Hematopoietic multipotent progenitor cell treated with erythropoietin and hydrocortisone succinate and interleukin-3 and kit ligand, for 15 days (in vitro differentiated cells): ENCODE measurements at regions not wholly inside any gene's neighbourhood (a gene's known extent, or its start where the extent isn't known, plus 50 kb on each side); places are given as distances from the start of the nearest gene placed in this dataset.
"Not testable (repeated sequence)": the region's sequence is repeated elsewhere in the genome, so short reads cannot be mapped to it uniquely, and the experiment has no call there.

Experiments
- DNase-seq: peaks from one replicate; pipeline ENCODE4 v3.0.0-alpha.2; 2015; ENCODE audit warnings: low spot score

GRCh38 chrX:5295004-5295403 lies 933.7 kb downstream of the NLGN4X start:
- no peak for DNase-seq

GRCh38 chrX:5290635-5291034 lies 938.0 kb downstream of the NLGN4X start:
- no peak for DNase-seq

DNA sequence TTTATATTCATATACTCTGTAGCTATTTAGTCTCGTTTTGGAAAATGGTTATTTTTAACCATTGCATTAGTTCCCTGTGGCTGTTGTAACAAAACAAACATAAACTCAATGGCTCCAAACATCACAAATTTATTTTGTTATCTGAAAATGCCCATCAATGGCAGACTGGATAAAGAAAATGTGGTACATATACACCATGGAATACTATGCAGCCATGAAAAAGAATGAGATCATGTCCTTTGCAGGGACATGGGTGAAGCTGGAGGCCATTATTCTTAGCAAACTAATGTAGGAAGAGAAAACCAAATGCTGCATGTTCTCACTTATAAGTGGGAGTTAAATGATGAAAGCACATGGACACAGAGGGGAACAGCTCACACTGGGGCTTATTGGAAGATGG lies 938.7 kb downstream of the NLGN4X start:
- DNase-seq, result not testable (repeated sequence)

DNA sequence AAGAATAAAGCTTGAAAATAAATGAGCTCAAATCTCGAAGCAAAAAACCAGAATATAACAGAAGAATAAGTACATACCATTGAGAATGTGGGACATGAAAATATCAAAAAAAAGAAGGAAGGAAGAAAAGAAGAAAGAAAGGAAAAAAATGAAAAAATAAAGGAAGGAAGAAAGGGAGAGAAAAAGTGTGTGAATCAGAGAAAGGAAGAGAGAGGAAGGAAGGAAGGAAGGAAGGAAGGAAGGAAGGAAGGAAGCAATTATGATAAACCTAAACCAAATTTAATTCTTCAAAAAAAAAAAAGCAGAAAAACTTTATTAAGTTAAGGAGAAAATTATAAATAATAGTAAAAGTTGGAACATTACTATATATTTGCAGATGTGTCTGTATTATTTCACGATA lies 949.8 kb downstream of the NLGN4X start:
- DNase-seq, result no peak

GRCh38 chrX:5265324-5265850 lies 963.3 kb downstream of the NLGN4X start:
- no peak for DNase-seq

DNA sequence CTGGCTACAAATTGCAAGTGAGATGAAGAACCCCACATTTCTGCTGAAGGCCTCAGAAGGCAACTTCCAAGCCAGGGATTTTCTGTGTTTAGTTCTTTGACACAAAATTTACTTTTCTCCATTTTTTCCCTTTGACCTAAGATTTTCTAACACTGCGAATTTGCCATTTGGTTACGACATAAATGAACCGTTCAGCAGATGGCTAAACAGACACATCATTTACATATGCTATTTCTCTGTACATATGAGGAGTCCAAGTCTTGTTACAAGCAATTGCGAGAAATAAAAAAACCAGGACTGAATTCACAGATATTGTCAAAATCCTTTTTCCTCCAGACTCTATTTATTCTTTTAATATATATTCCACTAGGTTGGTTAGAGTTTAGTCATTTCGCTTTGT lies 978.6 kb downstream of the NLGN4X start:
- DNase-seq, result no peak

GRCh38 chrX:5242091-5242790 lies 986.4 kb downstream of the NLGN4X start:
- DNase-seq, result no peak

DNA sequence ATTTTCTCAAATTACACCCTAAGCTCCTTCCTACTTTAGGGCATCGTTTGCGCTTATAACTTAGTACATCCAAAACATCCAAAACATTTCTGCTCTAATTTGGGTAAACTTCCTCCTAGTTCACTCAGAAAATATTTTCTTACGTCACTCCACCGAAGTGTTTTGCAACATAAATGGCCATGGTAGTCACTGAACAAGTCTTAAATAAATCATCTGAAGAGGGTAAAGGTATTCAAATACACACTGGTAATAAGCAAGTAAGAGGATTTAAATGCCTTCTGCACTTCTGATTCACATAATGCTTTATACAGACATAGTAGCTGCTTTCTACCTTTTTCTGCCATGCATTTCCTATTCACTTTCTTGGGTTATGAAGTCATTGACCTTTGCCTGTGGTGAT lies 991.9 kb downstream of the NLGN4X start:
- no peak for DNase-seq

GRCh38 chrX:5236096-5236495 lies 992.6 kb downstream of the NLGN4X start:
- DNase-seq, result no peak

DNA sequence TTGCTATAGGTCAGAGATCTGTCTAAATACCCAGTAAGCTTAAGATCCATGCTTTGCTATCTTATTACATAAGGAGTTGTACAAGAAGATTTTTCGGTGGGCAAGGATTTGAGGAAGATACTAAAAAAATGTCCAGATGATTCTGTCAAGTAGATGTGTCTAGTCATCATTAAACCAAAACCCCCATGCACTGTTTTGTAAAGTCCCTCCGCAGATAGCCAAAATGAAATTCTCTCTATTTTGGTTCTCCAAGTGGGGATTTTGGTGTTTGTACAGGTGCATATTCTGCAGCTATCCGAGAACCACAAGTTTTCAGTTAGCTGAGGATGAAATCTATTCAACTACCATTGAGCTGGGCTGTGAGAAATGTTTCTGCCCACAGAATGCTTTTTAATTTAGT lies 994.8 kb downstream of the NLGN4X start:
- DNase-seq, result no peak

- DNase-seq, result no peak
Observed at GRCh38 chrX:5220421-5220820, 1008.2 kb downstream of the NLGN4X start.

GRCh38 chrX:5194806-5195205 lies 1033.9 kb downstream of the NLGN4X start:
- DNase-seq, result no peak

GRCh38 chrX:5180135-5180741 lies 1048.4 kb downstream of the NLGN4X start:
- DNase-seq, result no peak

GRCh38 chrX:5176766-5177165 lies 1051.9 kb downstream of the NLGN4X start:
- DNase-seq, result no peak

DNA sequence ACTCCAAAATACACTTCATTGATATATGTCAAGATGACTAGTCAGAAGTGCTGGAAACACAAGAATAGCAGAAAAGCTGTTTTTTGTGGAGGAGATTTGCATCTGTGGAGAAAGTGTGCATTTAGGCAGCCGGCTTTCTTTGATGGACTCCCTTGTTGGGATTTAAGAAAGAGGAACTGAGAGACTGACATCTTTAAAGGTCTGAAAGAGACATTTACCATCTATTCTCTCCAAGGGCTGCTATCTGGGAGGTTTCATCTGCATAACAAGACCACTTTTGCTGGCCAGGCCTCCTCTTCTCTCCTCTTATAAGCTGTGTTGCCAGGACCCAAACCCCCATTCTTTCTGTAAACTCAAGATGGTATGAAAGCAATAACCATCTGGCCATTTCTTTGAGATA lies 1065.0 kb downstream of the NLGN4X start:
- no peak for DNase-seq

DNA sequence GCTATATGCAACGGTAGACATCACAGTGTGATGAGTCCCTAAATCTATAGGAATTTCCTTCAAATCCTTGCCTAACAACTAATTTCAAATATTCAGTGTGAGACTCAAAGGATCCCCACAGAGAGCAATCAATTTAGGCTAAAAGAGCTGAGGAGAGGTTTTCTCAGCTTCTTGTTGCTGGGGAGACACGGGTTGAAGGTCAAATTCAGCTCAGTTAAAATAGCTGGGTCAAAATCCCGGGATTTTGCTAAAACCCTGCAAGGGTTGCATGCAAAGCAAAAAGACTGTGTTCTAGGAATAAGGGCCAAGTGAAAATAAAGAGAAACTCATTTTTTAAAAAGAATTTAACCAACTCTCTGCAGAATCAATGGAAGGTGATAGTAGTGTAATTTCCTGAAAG lies 1073.4 kb downstream of the NLGN4X start:
- DNase-seq, result no peak

DNA sequence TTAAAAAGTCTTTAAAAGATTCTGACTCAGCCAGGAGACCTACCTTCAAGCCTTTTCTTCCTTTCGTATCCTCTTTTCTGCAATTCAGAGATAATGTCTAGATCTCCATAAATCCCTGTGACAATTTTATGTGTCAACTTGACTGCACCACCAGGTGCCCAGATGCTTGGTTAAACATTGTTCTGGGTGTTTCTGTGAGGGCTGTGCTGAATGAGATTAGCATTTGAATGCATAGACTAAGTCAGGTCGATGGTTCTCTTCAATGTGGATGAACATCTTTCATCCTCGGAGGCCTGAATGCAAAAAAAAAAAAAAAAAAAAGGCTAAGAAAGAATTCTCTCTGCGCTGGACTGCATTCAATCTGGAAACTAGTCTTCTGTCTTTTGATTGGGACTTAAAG lies 1082.7 kb downstream of the NLGN4X start:
- no peak for DNase-seq

GRCh38 chrX:5142644-5143043 lies 1086.0 kb downstream of the NLGN4X start:
- DNase-seq, result no peak

GRCh38 chrX:5122181-5122678 lies 1106.4 kb downstream of the NLGN4X start:
- DNase-seq, result no peak

- DNase-seq, result no peak
Observed at GRCh38 chrX:5117816-5118215, 1110.9 kb downstream of the NLGN4X start.

DNA sequence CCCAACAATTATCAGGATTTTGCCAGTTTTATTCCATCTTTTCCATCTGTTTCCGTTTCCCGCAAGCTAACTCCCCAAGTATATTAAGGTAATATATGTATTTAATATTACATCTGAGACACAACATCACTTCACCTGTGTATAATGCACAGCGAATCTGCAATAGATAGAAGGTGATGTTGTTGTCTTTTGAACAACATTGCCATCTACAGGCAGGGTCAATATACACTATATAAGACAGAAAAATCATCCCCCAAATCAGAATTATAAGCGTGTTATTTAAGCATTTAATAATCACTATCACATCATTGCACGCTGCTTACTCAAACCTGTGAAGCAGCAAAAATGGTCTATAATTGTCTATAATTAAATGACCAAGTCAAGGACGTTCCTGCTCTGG lies 1115.5 kb downstream of the NLGN4X start:
- no peak for DNase-seq

DNA sequence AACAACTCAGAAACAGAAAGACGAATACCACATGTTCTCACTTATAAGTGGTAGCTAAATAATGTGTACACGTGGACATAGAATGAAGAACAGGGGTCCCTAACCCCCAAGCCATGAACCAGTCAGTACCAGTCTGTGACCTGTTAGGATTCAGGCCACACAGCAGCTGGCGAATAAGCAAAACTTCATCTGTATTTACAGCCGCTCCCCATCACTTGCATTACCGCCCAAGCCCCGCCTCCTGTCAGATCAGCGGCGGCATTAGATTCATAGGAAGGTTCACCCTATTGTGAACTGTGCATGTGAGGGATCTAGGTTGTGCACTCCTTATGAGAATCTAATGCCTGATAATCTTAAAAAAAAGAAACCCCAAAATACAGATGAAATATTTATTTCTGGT lies 1128.7 kb downstream of the NLGN4X start:
- DNase-seq, result no peak

DNA sequence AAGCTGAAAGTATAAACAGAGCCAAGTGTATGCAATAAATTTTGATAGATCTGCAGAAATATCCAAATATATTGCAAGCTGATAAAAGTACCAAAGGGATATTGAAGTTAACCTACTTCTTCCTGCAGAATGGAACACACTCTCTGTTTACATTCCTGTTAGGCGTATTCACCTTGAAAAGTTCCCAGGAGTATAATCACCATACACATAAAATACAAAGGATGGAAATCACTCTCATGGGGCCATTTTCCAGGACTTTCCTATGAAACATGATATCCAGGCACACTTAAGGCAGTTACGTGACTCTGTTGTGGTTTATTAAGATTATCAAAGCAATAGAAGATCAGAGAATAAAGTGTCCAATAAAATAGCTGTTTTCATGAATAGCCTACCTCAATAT lies 1142.3 kb downstream of the NLGN4X start:
- no peak for DNase-seq

DNA sequence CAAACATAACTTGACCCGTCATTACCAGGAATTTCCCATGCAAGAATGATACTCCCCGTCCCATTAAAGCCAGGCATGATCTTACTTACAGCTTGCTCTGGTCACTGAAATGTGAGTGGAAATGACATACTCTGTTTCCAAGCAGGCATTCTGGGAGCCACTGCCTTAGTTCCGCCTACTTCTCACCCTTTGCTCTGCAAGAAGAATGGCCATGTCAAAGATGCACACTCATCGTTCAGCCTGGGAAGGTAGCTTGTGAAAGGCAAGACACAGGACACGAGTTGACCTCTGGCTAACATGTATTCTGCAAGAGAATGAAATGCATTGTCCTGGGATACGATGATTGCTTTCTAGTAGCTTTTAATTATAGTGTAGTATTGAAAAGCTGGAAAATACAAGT lies 1144.4 kb downstream of the NLGN4X start:
- no peak for DNase-seq
